ENCODE measurements at regions not wholly inside any gene's neighbourhood (a gene's known extent, or its start where the extent isn't known, plus 50 kb on each side); places are given as distances from the start of the nearest gene placed in this dataset.
A peak's percentile ranks its signal among the peaks of the same experiment; 100 is the strongest.

- H3K36me3 ChIP-seq (ENCODE audit: insufficient read depth, low read length, poor library complexity, severe bottlenecking) = no peaks in the 10 kb centered on the region
- H3K27me3 ChIP-seq (replicated peaks; ENCODE audit: insufficient read depth, low read depth, low read length, poor library complexity) = no peaks in the 10 kb centered on the region
- intact Hi-C loops (cut with micrococcal nuclease; ENCODE audit: unreplicated experiment) = no loop called here
- CTCF ChIA-PET = no interaction called here
- TF ChIP-seq CTCF (conservative IDR thresholded peaks at IDR 0.05; ENCODE audit: low read depth, low read length) (no peak), EZH2 (IDR thresholded peaks at IDR 0.05; ENCODE audit: borderline replicate concordance, low read depth, low read length, poor library complexity, severe bottlenecking) (no peak)
- DNase-seq (ENCODE audit: low spot score) = no peak
- POLR2A ChIA-PET (ENCODE audit: low non-redundant PET) = no interaction called here
- no peaks in the 10 kb centered on the region for H3K9me3 ChIP-seq (ENCODE audit: low read depth, low read length, poor library complexity, severe bottlenecking)
- no peak overlapping the region for H3K4me3 ChIP-seq (ENCODE audit: low read depth, low read length, poor library complexity, severe bottlenecking)
- no TSS peak for BruUV-seq (replicated peaks)
- H3K27ac ChIP-seq (ENCODE audit: low read depth, low read length, poor library complexity, severe bottlenecking) = no peak overlapping the region
- no peaks in the 10 kb centered on the region for H3K4me1 ChIP-seq (ENCODE audit: insufficient read depth, low read length, poor library complexity, severe bottlenecking)
Measured at GRCh38 chr1:79207331-79207730, 200.8 kb upstream of the ADGRL4 start.

GRCh38 chr1:79204779-79205479, 198.4 kb upstream of the ADGRL4 start:
- no peak for DNase-seq (ENCODE audit: low spot score)
- ChIA-PET POLR2A (ENCODE audit: low non-redundant PET) (no interaction called here), CTCF (no interaction called here)
- intact Hi-C loops (cut with micrococcal nuclease; ENCODE audit: unreplicated experiment) = no loop called here
- TF ChIP-seq CTCF (conservative IDR thresholded peaks at IDR 0.05; ENCODE audit: low read depth, low read length) (no peak), EZH2 (IDR thresholded peaks at IDR 0.05; ENCODE audit: borderline replicate concordance, low read depth, low read length, poor library complexity, severe bottlenecking) (no peak)
- no peak overlapping the region for H3K27ac ChIP-seq (ENCODE audit: low read depth, low read length, poor library complexity, severe bottlenecking)
- no peaks in the 10 kb centered on the region for H3K4me1 ChIP-seq (ENCODE audit: insufficient read depth, low read length, poor library complexity, severe bottlenecking)
- no peaks in the 10 kb centered on the region for H3K36me3 ChIP-seq (ENCODE audit: insufficient read depth, low read length, poor library complexity, severe bottlenecking)
- no peak overlapping the region for H3K4me3 ChIP-seq (ENCODE audit: low read depth, low read length, poor library complexity, severe bottlenecking)
- H3K9me3 ChIP-seq (ENCODE audit: low read depth, low read length, poor library complexity, severe bottlenecking) = no peaks in the 10 kb centered on the region
- no peaks in the 10 kb centered on the region for H3K27me3 ChIP-seq (replicated peaks; ENCODE audit: insufficient read depth, low read depth, low read length, poor library complexity)
- no TSS peak for BruUV-seq (replicated peaks)

GRCh38 chr1:79198832-79199231, 192.3 kb upstream of the ADGRL4 start:
- intact Hi-C loops (cut with micrococcal nuclease; ENCODE audit: unreplicated experiment) = loop anchor here (5.0 kb wide), 2 partner anchors 512 to 582 kb away; no protein-coding TSS in a partner anchor

More at GRCh38 chr1:79198832-79199231, 192.3 kb upstream of the ADGRL4 start:
- no peak overlapping the region for H3K27ac ChIP-seq (ENCODE audit: low read depth, low read length, poor library complexity, severe bottlenecking)
- TF ChIP-seq CTCF (conservative IDR thresholded peaks at IDR 0.05; ENCODE audit: low read depth, low read length) = no peak
- no peak for TF ChIP-seq EZH2 (IDR thresholded peaks at IDR 0.05; ENCODE audit: borderline replicate concordance, low read depth, low read length, poor library complexity, severe bottlenecking)
- BruUV-seq (replicated peaks) = no TSS peak
- DNase-seq (ENCODE audit: low spot score) = peak; percentile 29
- CTCF ChIA-PET = interaction anchor here (0.6 to 0.7 kb wide), 2 partner anchors 358 to 510 kb away, joined by 3 to 8 read pairs; no protein-coding TSS in a partner anchor
- no peaks in the 10 kb centered on the region for H3K27me3 ChIP-seq (replicated peaks; ENCODE audit: insufficient read depth, low read depth, low read length, poor library complexity)
- H3K36me3 ChIP-seq (ENCODE audit: insufficient read depth, low read length, poor library complexity, severe bottlenecking) = no peaks in the 10 kb centered on the region
- peaks cover under 1% of the 10 kb centered on the region for H3K4me1 ChIP-seq (ENCODE audit: insufficient read depth, low read length, poor library complexity, severe bottlenecking)
- POLR2A ChIA-PET (ENCODE audit: low non-redundant PET) = no interaction called here
- H3K4me3 ChIP-seq (ENCODE audit: low read depth, low read length, poor library complexity, severe bottlenecking) = no peak overlapping the region
- no peaks in the 10 kb centered on the region for H3K9me3 ChIP-seq (ENCODE audit: low read depth, low read length, poor library complexity, severe bottlenecking)

Data from A673 (cell line).